Upper lobe of left lung (tissue), 4 donors: ENCODE measurements at regions not wholly inside any gene's neighbourhood (a gene's known extent, or its start where the extent isn't known, plus 50 kb on each side); places are given as distances from the start of the nearest gene placed in this dataset.

ENCODE experiments used
- POLR2AphosphoS5 ChIP-seq, 2 donors: sonication (generic); formaldehyde crosslinking; IDR thresholded peaks; one replicate each; pipeline ENCODE4 v1.5.1; 2017; ENCODE audit warnings: antibody characterized with exemption in 2 of 2
- TF ChIP-seq, protein P1 (sequence below), 6 experiments: fragments of 450-650 bp in 4 of 6; fragments of 200-600 bp in 2 of 6; sonication (generic) in 2 of 6; IDR thresholded peaks; one replicate each; pipeline ENCODE4 v1.5.1; 2016 to 2019; ENCODE audit warnings: antibody characterized with exemption in 6 of 6

DNA sequence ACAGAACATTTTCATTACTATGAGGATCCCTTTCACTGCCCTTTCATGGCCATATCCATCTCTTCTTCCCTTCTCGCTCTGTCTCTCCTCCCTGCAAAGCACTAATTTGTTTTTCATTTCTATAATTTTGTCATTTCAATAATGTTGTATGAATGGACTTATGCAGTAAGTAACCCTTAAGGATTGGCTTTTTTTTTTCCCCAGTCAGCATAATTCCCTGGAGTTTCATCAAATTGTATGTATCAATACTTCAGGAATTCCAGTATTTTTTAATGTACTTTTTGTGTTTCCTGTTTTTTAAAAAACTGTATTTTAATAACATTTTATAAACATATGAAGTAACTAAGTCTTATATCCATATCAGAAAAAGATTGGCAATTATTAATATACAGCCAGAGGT is 1016.0 kb upstream of the SEMA6D start:
- no peak for TF ChIP-seq POLR2AphosphoS5 (IDR thresholded peaks at IDR 0.05)
- TF ChIP-seq, protein P1, sequence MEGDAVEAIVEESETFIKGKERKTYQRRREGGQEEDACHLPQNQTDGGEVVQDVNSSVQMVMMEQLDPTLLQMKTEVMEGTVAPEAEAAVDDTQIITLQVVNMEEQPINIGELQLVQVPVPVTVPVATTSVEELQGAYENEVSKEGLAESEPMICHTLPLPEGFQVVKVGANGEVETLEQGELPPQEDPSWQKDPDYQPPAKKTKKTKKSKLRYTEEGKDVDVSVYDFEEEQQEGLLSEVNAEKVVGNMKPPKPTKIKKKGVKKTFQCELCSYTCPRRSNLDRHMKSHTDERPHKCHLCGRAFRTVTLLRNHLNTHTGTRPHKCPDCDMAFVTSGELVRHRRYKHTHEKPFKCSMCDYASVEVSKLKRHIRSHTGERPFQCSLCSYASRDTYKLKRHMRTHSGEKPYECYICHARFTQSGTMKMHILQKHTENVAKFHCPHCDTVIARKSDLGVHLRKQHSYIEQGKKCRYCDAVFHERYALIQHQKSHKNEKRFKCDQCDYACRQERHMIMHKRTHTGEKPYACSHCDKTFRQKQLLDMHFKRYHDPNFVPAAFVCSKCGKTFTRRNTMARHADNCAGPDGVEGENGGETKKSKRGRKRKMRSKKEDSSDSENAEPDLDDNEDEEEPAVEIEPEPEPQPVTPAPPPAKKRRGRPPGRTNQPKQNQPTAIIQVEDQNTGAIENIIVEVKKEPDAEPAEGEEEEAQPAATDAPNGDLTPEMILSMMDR (IDR thresholded peaks at IDR 0.05) = no peak
